MCF 10A (cell line): ENCODE measurements at regions not wholly inside any gene's neighbourhood (a gene's known extent, or its start where the extent isn't known, plus 50 kb on each side); places are given as distances from the start of the nearest gene placed in this dataset.

ENCODE experiments used
- BruUV-seq: library from RNA; stranded (reverse); fragments of 400-500 nt; replicated peaks from 2 replicates; lab custom pipeline; 2021; lab: Mats Ljungman, UMichigan
- CTCF ChIA-PET: fragments of 300-600 bp; sonication (Branson Sonifier 250); formaldehyde crosslinking; extraction: SDS; loops from one replicate; lab custom pipeline; 2021; ENCODE audit warnings: antibody characterized with exemption, inconsistent platforms; lab: Yijun Ruan, JAX
- POLR2A ChIA-PET: fragments of 300-600, 350-650 bp; sonication (Branson Sonifier 250); formaldehyde crosslinking; extraction: SDS; loops from one replicate; lab custom pipeline; 2020; ENCODE audit warnings: antibody characterized with exemption, inconsistent platforms; lab: Yijun Ruan, JAX
- DNase-seq: peaks from one replicate; pipeline ENCODE4 v3.0.0-alpha.2; 2018; ENCODE audit not compliant: unreplicated experiment
- H3K27ac Mint-ChIP-seq: one replicate; pipeline ENCODE4 v1.8.0; 2022; ENCODE audit warnings: mild to moderate bottlenecking, low read depth, mixed read lengths; ENCODE audit not compliant: unreplicated experiment
- H3K27me3 Mint-ChIP-seq: one replicate; pipeline ENCODE4 v1.8.0; 2022; ENCODE audit warnings: mixed read lengths; ENCODE audit not compliant: insufficient read depth, unreplicated experiment
- H3K36me3 Mint-ChIP-seq: one replicate; pipeline ENCODE4 v1.8.0; 2022; ENCODE audit warnings: mild to moderate bottlenecking, moderate library complexity, mixed read lengths; ENCODE audit not compliant: insufficient read depth, unreplicated experiment
- H3K4me1 Mint-ChIP-seq: one replicate; pipeline ENCODE4 v1.8.0; 2022; ENCODE audit warnings: mixed read lengths; ENCODE audit not compliant: insufficient read depth, unreplicated experiment
- H3K4me3 Mint-ChIP-seq: one replicate; pipeline ENCODE4 v1.8.0; 2022; ENCODE audit warnings: mild to moderate bottlenecking, moderate library complexity, mixed read lengths; ENCODE audit not compliant: unreplicated experiment
- H3K9me3 Mint-ChIP-seq: one replicate; pipeline ENCODE4 v1.8.0; 2022; ENCODE audit warnings: mixed read lengths; ENCODE audit not compliant: unreplicated experiment
- intact Hi-C: fragments of 100-400 bp; cut with micrococcal nuclease; formaldehyde crosslinking; loops from 2 replicates; pipeline ENCODE4 v1.14.1; 2022
- TF ChIP-seq, protein P1 (sequence below): fragments of 200-600 bp; IDR thresholded peaks from one replicate; pipeline ENCODE4 v1.8.0; 2022; ENCODE audit warnings: antibody characterized with exemption, mild to moderate bottlenecking; ENCODE audit not compliant: unreplicated experiment

DNA sequence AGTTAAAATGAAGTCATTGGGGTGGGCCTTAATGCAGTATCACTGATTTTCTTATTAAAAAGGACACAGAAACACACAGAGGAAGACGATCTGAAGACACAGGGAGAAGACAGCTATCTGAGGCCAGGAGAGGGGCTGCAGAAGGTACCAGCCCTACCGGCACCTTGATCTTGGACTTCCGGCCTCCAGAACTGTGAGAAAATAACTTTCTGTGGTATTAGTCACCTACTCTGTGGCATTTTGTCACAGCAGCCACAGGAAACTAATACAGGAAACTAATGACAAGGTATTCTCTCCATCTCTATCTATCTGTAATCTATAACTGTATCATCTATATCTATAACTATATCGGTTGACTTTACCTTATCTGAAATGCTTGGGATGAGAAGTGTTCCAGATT lies 1149.5 kb downstream of the BCL11B start:
- Mint-ChIP-seq H3K9me3 (no peaks in the 10 kb centered on the region), H3K27ac (no peak overlapping the region), H3K27me3 (no peaks in the 10 kb centered on the region), H3K36me3 (no peaks in the 10 kb centered on the region), H3K4me1 (peaks cover 5% of the 10 kb centered on the region), H3K4me3 (no peak overlapping the region)
- TF ChIP-seq, protein P1, sequence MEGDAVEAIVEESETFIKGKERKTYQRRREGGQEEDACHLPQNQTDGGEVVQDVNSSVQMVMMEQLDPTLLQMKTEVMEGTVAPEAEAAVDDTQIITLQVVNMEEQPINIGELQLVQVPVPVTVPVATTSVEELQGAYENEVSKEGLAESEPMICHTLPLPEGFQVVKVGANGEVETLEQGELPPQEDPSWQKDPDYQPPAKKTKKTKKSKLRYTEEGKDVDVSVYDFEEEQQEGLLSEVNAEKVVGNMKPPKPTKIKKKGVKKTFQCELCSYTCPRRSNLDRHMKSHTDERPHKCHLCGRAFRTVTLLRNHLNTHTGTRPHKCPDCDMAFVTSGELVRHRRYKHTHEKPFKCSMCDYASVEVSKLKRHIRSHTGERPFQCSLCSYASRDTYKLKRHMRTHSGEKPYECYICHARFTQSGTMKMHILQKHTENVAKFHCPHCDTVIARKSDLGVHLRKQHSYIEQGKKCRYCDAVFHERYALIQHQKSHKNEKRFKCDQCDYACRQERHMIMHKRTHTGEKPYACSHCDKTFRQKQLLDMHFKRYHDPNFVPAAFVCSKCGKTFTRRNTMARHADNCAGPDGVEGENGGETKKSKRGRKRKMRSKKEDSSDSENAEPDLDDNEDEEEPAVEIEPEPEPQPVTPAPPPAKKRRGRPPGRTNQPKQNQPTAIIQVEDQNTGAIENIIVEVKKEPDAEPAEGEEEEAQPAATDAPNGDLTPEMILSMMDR, result no peak
- intact Hi-C loops, result no loop called here
- no TSS peak for BruUV-seq
- no peak for DNase-seq
- CTCF ChIA-PET, result interaction anchor here (0.7 kb wide), 1 partner anchor 19 kb away, joined by 3 read pairs; no protein-coding TSS in a partner anchor
- POLR2A ChIA-PET, result no interaction called here

DNA sequence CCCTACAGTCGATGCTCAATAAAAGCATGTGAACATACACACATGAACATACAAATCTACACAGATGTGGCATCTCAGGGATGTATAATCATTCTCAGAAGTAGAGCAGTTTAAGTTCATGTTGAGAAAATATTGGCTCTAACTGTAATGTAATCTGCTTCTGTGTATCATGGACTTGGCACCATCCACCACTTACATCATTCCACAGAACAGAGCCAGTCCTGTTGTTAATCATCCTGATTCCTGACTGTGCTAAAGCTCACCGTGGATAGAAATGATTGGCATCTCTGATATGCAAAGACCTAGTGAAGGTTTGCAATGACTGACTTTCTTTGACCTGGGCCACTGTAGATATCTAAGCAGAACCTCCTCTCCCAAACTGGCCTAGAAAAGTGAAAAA lies 1141.3 kb downstream of the BCL11B start:
- Mint-ChIP-seq H3K9me3 (no peaks in the 10 kb centered on the region), H3K4me3 (no peak overlapping the region), H3K4me1 (peaks cover 18% of the 10 kb centered on the region), H3K27ac (no peak overlapping the region), H3K27me3 (no peaks in the 10 kb centered on the region), H3K36me3 (no peaks in the 10 kb centered on the region)
- ChIA-PET CTCF (no interaction called here), POLR2A (interaction anchor here (1.3 to 1.5 kb wide), 3 partner anchors 10 to 368 kb away, joined by 4 to 7 read pairs (median 5); no protein-coding TSS in a partner anchor)
- BruUV-seq, result no TSS peak
- intact Hi-C loops, result loop anchor here (10.0 kb wide), 2 partner anchors 824 to 1064 kb away; no protein-coding TSS in a partner anchor
- peak; percentile 46 for DNase-seq
- TF ChIP-seq, protein P1, result no peak

DNA sequence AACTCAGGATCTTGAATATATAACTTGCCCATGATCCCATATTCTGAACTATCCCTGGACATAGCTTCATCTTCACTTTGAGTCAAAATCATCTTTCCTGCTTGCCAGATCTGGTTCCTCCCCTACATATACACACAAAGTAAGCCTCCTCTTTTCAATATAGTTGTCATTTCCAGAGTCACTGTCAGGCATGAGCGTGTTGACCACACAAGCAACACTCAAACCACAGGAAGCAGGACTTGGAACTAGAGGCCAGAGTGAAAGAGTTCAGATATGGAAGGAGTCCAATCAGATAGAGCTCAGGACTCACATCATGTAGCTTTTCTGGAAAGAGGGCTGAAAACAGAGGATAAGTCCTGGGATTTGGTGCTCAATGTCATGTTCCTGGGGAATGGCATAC lies 1140.6 kb downstream of the BCL11B start:
- no peaks in the 10 kb centered on the region for H3K36me3 Mint-ChIP-seq
- ChIA-PET CTCF (no interaction called here), POLR2A (interaction anchor here (0.5 to 1.5 kb wide), 4 partner anchors 11 to 367 kb away, joined by 4 to 7 read pairs (median 4); no protein-coding TSS in a partner anchor)
- H3K4me1 Mint-ChIP-seq, result peaks cover 18% of the 10 kb centered on the region
- H3K27me3 Mint-ChIP-seq, result no peaks in the 10 kb centered on the region
- intact Hi-C loops, result loop anchor here (10.0 kb wide), 2 partner anchors 823 to 1063 kb away; no protein-coding TSS in a partner anchor
- no peaks in the 10 kb centered on the region for H3K9me3 Mint-ChIP-seq
- TF ChIP-seq, protein P1, result no peak
- no TSS peak for BruUV-seq
- no peak overlapping the region for H3K27ac Mint-ChIP-seq
- no peak overlapping the region for H3K4me3 Mint-ChIP-seq
- DNase-seq, result no peak

DNA sequence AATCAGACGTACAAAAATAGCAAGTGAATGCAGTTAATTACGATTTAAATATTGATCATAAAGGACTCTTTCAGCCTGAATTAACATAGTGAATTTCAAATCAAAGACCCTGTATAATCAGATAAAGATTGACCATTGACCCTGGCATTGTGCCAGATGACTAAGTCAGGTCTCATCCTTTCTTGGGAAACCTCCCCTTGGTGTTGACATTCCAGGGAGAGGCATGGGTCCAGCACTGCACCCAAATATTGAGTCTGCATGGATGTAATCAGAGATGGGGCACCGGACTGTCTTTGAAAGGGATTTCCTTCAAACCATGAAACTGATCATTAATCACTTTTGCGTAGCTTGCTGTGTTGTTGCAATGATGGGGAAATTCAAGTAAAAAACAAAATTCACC lies 1138.2 kb downstream of the BCL11B start:
- H3K9me3 Mint-ChIP-seq, result no peaks in the 10 kb centered on the region
- intact Hi-C loops, result loop anchor here (10.0 kb wide), 2 partner anchors 821 to 1061 kb away; no protein-coding TSS in a partner anchor
- POLR2A ChIA-PET, result interaction anchor here (0.5 to 1.2 kb wide), 3 partner anchors 11 to 820 kb away, joined by 3 read pairs; no protein-coding TSS in a partner anchor
- H3K4me3 Mint-ChIP-seq, result no peak overlapping the region
- DNase-seq, result peak; percentile 53
- no peaks in the 10 kb centered on the region for H3K27me3 Mint-ChIP-seq
- TF ChIP-seq, protein P1, result no peak
- H3K27ac Mint-ChIP-seq, result no peak overlapping the region
- peaks cover 27% of the 10 kb centered on the region for H3K4me1 Mint-ChIP-seq
- BruUV-seq, result no TSS peak
- CTCF ChIA-PET, result interaction anchor here (0.7 kb wide), 1 partner anchor 1291 kb away, joined by 3 read pairs; no protein-coding TSS in a partner anchor
- no peaks in the 10 kb centered on the region for H3K36me3 Mint-ChIP-seq
